22Rv1 (cell line): ENCODE measurements at regions not wholly inside any gene's neighbourhood (a gene's known extent, or its start where the extent isn't known, plus 50 kb on each side); places are given as distances from the start of the nearest gene placed in this dataset.

Source experiments
- CTCF ChIP-seq: fragments of 450-650 bp; IDR thresholded peaks from 2 replicates; pipeline ENCODE4 v1.5.1; 2017; ENCODE audit warnings: mild to moderate bottlenecking
- ZFX ChIP-seq: fragments of 450-650 bp; IDR thresholded peaks from 2 replicates; pipeline ENCODE4 v1.6.1; 2017; ENCODE audit warnings: antibody characterized with exemption, borderline replicate concordance

- TF ChIP-seq CTCF (no peak), ZFX (no peak)
Measured at GRCh38 chr12:97127061-97127460, 220.0 kb downstream of the NEDD1 start.
